Fibroblast of pulmonary artery (primary cell): ENCODE measurements at regions not wholly inside any gene's neighbourhood (a gene's known extent, or its start where the extent isn't known, plus 50 kb on each side); places are given as distances from the start of the nearest gene placed in this dataset.
"Not testable (repeated sequence)": the region's sequence is repeated elsewhere in the genome, so short reads cannot be mapped to it uniquely, and the experiment has no call there.

ENCODE experiments used
- DNase-seq: peaks from one replicate; pipeline ENCODE4 v3.0.0-alpha.2; 2010; ENCODE audit warnings: low read depth
- H3K4me3 ChIP-seq: replicated peaks from 2 replicates; pipeline ENCODE4 v1.5.1; 2011; ENCODE audit warnings: low read depth, mild to moderate bottlenecking, control low read depth, low read length, moderate library complexity
- TF ChIP-seq, protein P1 (sequence below): IDR thresholded peaks from 2 replicates; pipeline ENCODE4 v1.5.1; 2011; ENCODE audit warnings: mild to moderate bottlenecking, control low read depth, low read length, inconsistent platforms; ENCODE audit errors: missing control alignments

GRCh38 chr12:70008944-70009343 is 183.9 kb downstream of the MYRFL start:
- DNase-seq = no peak
- H3K4me3 ChIP-seq = no peak overlapping the region
- TF ChIP-seq, protein P1, sequence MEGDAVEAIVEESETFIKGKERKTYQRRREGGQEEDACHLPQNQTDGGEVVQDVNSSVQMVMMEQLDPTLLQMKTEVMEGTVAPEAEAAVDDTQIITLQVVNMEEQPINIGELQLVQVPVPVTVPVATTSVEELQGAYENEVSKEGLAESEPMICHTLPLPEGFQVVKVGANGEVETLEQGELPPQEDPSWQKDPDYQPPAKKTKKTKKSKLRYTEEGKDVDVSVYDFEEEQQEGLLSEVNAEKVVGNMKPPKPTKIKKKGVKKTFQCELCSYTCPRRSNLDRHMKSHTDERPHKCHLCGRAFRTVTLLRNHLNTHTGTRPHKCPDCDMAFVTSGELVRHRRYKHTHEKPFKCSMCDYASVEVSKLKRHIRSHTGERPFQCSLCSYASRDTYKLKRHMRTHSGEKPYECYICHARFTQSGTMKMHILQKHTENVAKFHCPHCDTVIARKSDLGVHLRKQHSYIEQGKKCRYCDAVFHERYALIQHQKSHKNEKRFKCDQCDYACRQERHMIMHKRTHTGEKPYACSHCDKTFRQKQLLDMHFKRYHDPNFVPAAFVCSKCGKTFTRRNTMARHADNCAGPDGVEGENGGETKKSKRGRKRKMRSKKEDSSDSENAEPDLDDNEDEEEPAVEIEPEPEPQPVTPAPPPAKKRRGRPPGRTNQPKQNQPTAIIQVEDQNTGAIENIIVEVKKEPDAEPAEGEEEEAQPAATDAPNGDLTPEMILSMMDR = no peak

DNA sequence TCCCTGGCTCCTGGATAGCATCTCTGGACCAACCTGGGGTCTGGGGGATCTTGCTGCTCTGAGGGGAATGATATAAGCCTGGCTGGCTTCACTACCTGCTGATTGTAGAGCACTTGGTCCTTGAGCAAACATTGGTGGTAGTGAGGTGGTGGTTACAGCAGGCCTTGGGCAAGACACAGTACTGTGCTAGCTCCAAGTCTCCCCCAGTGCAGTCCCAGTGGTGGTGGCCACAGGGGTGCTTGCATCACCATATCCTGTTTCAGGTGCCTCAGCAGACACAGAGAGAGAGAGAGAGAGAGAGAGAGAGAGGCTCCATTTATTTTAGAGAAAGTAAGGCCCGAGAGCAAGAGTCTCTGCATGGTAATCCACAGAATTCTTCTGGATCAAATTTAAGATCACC is 186.3 kb downstream of the MYRFL start:
- no peak for DNase-seq
- H3K4me3 ChIP-seq = no peak overlapping the region
- TF ChIP-seq, protein P1 = no peak

DNA sequence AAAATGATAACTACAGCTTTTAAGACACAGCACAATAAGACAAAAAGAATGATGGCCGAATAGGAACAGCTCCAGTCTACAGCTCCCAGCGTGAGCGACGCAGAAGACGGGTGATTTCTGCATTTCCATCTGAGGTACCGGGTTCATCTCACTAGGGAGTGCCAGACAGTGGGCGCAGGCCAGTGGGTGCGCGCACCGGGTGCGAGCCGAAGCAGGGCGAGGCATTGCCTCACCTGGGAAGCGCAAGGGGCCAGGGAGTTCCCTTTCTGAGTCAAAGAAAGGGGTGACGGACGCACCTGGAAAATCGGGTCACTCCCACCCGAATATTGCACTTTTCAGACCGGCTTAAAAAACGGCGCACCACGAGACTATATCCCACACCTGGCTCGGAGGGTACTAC is 188.0 kb downstream of the MYRFL start:
- not testable (repeated sequence) for DNase-seq, H3K4me3 ChIP-seq

DNA sequence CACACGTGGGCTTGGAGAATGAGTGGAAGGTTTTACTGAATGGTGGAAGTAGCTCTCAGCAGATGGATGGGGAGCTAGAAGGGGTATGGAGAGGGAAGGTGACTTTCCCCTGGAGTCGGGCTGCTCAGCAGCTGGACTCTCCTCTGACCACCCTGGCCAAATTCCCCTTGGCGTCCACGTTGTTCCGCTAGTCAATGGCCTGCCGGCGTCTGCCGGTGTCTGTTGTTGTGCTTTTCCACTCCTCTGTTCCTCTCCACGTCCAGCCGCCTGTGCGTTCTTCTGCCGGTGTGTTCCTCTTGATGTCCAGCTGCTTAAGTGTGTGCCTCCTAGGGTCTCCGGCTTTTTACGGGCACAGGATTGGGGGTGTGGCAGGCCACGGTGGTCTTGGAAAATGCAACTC is 203.5 kb downstream of the MYRFL start:
- H3K4me3 ChIP-seq = no peak overlapping the region
- TF ChIP-seq, protein P1 = no peak
- DNase-seq = no peak

DNA sequence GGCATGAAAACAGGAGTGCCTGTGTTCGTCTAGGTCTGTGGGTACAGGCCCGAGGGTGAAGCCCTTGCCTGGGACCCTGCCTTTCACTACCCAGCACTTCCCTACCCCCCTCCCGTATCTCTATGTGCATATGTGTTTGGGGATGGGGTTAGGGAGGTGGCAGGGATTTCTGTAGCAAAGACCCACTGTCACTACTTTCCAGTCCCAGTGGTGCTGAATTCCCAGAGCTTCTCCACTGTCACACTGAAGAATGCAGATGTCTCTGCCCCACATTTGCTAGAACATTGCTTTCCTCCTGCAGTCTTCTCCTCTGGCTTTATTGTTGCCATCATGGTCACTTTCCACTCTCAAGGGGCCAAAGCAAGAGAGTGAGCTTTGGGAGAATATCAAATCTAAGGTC is 203.9 kb downstream of the MYRFL start:
- TF ChIP-seq, protein P1 = no peak
- DNase-seq = no peak
- H3K4me3 ChIP-seq = no peak overlapping the region

GRCh38 chr12:70031046-70031445 is 206.0 kb downstream of the MYRFL start:
- TF ChIP-seq, protein P1 = no peak
- H3K4me3 ChIP-seq = no peak overlapping the region
- no peak for DNase-seq

DNA sequence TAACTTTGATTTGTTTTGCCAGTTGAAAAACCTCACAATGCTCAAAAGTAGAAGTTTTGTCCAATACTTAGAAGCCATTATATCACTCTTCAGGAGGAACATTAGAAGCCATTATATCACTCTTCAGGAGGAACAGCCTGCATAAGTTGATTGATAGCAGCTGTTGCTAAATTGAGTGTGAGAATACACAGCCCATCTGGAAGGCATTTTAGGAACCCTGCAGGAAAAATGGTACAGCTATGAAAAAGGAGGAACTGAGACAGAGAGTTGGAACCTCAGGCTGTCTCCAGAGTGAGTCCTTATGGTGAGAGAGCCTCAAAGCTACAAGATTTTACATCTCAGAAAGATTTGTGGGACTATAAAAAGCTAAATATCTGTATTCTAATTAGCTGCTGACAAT is 207.0 kb downstream of the MYRFL start:
- H3K4me3 ChIP-seq = no peak overlapping the region
- no peak for DNase-seq
- TF ChIP-seq, protein P1 = no peak

GRCh38 chr12:70033310-70033709 is 208.3 kb downstream of the MYRFL start:
- TF ChIP-seq, protein P1 = no peak
- no peak overlapping the region for H3K4me3 ChIP-seq
- no peak for DNase-seq
